ENCODE measurements at regions not wholly inside any gene's neighbourhood (a gene's known extent, or its start where the extent isn't known, plus 50 kb on each side); places are given as distances from the start of the nearest gene placed in this dataset.
"Not testable (repeated sequence)": the region's sequence is repeated elsewhere in the genome, so short reads cannot be mapped to it uniquely, and the experiment has no call there.

DNA sequence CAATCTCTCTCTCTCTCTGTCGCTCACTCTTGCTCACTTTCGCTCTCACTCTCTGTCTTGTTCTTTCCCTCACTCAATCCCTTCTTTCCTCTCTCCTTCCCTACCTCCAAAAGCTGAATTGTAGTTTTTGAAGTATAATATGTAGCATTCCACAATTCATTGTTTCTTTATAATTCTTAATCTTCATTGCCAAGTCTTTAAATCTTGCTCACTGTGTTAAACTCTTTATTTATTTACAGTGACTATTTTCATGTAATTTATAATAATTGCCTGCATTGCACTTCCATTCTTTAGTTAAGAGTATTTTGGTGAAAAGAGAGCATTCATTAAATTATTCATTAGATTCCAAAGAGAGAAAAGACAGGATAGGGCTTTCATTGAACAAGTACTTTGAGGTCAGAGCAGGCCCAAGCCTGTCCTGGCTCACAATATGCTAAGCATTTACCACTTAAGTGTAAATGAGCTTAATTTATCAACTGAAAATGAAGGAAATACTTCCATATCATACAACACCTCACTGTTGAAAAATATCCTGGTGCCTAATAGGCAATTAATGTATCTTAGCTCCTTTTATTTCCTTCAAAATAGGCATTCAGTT, 257.4 kb upstream of the SLITRK1 start:
- no peak for DNase-seq

DNA sequence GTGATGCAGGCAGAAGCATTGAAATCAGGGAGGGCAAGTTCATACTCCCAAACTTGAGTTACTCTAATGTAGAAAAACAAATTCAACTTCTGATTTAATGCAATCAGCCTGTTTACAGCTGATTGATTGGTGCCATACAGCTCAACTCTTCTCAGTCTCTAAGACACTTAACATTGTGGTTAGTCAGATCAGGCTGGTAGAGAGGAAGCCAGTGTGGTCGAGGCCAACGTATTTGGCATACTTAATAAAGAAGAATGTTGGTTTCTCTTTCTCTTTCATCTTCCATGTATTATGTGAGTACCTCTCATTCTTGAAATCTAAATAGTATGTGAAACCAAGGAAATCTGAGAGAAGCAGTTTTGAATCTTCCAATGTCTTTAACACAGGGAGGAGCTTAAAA, 255.0 kb upstream of the SLITRK1 start:
- no peak for DNase-seq

GRCh38 chr13:84136582-84136981, 254.3 kb upstream of the SLITRK1 start:
- no peak for DNase-seq

DNA sequence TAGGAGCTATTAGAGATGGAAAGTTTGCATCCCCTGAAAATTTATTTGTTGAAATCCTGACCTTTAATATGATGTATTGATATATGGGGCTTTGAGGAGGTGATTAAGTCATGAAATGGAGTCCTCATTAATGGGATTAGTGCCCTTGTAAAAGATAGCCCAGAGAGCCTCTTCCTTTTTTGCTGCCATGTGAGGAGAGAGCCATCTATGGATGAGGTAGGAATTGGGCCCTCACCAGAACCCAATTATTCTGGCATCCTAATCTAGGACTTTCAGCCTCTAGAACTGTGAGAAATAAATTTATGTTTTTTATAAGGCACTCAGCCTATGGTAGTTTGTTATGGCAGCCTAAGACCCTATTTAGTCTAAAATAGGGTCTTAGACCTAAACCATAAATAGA, 250.2 kb upstream of the SLITRK1 start:
- no peak for DNase-seq

DNA sequence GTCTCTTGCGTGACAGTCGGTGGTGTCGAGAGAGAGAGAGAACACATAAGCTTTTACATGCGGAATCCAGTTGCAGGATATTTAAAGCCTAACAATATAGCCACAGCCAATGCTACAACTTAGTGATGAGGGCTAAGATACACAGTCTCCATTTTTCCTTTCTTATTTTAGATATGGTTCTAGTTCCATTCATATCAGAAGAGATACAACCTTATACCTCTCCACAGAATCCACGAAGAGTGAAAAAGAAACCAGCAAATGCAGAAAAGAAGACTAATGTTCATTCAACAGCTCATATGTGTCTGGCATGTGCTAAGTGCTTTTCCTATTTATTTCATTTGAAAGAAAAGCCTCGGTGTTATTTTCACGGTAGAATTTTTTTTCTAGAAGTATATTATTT, 249.0 kb upstream of the SLITRK1 start:
- DNase-seq = no peak

DNA sequence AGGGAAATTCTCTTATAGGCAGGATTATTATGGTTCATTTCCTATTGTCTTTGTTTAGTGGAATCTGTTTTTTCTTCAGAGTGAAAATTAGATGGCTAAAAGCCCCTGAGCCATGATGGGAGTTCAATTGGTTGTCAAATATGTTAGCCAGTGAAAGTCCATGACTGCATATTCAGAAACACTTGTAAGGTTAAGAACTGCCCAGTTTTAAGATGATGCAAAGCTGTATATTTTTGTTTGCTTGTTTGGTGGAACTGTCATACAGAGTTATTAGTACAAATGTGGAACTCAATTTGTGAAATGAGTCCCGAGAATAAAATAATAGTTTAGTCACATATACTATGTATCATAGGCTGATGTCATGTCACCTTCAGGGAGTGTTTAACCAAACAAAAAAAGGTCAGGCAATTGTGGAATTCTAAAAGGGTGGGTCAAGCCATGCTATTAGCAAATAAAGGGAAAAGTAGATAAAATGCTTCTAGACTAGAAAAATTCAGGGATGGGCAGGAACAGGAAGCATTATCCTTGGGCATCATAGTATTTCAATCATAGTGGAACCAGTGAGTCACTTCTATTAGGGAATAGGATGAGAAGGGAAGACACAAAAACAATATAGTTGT, 248.3 kb upstream of the SLITRK1 start:
- no peak for DNase-seq

- no peak for DNase-seq
Observed at GRCh38 chr13:84129966-84130365, 247.7 kb upstream of the SLITRK1 start.

GRCh38 chr13:84127597-84128128, 245.4 kb upstream of the SLITRK1 start:
- DNase-seq = no peak

GRCh38 chr13:84126671-84127171, 244.4 kb upstream of the SLITRK1 start:
- DNase-seq = no peak

GRCh38 chr13:84121456-84121855, 239.2 kb upstream of the SLITRK1 start:
- no peak for DNase-seq

- DNase-seq = no peak
Observed at GRCh38 chr13:84118839-84119409, 236.7 kb upstream of the SLITRK1 start.

GRCh38 chr13:84098273-84098672, 216.0 kb upstream of the SLITRK1 start:
- DNase-seq = no peak

- DNase-seq = no peak
Observed at GRCh38 chr13:84097148-84097547, 214.9 kb upstream of the SLITRK1 start.

DNA sequence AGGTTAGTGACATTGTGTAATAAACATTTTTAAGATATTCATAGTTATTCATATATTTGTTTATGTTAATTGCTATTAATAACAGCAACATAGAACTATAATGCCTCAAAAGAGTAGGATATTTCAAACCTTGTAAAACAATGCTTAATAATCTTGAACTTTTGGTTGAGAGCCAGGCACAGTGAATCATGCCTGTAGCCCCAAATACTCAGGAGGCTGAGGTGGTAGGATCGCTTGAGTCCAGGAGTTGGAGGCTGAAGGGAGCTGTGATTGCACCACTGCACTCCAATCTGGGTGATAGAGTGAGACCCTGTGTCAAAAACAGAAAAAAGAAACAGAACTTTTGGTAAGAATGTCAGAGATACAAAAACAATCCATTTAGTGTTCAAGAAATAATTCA, 213.9 kb upstream of the SLITRK1 start:
- no peak for DNase-seq

GRCh38 chr13:84088996-84089395, 206.7 kb upstream of the SLITRK1 start:
- no peak for DNase-seq

DNA sequence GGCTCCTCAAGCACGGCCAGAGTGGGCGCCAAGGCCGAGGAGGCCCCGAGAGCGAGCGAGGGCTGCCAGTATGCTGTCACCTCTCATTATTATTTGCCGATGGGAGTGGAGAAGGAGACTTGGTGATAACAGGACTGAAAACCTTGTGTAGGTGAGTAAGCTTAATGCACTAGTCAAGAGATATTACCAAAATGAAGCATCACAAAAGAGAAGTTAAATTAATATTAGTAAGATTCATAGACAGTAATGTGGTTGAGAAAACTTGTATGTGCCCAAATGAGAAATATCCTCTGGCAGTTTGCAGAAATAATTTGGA, 204.5 kb upstream of the SLITRK1 start:
- DNase-seq = no peak

GRCh38 chr13:84086098-84086846, 204.0 kb upstream of the SLITRK1 start:
- not testable (repeated sequence) for DNase-seq

- no peak for DNase-seq
Observed at GRCh38 chr13:84082462-84082861, 200.2 kb upstream of the SLITRK1 start.

DNA sequence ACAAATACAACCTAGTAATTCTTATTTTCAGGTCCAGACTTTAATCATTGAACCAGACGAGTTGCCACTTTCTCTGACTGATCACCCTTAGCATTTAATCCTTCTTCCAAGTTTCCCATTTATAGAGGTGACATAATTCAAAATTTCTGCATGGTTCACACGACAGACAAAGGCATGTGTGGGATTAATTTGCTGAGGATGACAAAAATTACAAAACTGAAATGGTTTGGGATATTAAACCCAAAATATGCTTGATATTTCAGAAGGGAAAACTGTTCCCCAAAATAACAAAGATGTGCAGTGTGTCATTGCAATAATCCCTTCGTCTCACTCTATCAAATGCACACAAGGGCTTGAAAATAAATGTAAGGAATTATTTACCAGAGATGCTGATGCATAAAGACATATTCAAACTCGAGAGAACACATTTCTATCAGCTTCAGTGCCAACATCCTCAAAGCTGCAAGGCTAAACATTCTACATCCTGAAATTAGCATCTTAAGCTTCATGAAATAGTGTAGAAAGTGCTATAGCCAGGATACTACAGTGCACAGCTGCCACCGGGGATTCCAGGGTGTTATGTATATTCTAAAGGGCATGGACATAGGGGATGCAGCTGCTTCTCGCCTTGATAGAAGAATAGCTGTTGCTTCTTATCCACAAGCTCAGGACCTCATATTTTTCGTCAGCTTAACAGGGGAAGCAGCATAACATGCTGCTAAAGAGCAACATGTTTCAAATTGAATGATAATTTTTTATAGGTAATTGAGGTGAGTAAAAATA, 198.7 kb upstream of the SLITRK1 start:
- no peak for DNase-seq

DNA sequence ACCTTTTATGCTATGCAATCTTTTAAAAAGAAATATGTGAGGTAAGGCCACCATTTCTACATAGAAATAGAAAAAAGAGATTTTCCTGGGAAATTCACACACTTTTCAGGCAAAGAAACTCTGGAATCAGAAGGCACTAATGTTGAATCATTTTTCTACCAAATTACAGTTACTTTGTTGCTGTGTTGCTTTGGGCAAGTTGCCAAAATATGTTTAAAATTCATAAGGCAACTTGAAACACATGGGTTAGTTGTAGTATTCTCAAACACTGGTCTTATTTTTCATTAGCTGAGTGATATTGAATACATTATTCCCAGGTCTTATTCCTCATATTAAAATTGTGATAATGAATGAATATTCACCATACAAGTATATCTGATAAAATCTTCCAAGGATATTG, 195.0 kb upstream of the SLITRK1 start:
- DNase-seq = no peak

DNA sequence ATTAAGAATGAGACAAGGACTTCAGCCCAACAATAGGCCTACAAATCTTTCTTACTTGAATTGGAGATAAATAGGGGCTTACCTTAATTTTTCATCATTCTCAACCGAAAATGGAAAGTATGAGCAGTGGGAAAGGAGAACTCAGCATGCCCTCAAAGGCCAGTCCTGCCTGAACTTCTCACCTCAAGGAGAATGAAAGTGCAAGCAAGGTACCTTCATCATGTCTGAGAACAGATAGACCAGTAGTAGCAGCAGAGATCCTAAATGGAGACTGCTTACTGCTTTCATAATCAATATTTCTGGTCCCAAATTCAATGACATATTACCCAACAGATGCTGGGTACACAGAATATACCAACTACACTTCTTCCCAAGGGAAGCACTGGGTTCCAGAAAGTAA, 194.0 kb upstream of the SLITRK1 start:
- no peak for DNase-seq

DNA sequence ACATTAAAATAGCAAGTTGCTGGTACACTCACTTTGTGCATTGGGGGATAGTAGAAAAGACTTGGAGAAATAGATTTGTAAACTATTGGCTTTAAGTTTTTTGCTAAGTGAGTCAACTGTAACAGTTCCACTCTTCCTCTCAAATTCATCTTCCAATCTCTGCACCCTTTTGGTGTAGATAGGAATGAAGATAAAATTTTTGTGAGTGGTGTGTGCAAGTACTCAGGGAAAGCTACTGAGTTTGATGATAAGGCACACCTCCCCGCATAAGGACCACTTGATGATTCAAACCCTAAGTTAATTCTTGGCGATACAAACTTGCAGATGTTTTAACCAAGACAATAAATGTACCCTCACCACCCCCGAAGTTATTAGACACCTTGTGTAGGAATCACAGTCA, 168.3 kb upstream of the SLITRK1 start:
- no peak for DNase-seq

Measured in left kidney (tissue), 1 donor.